HepG2 (cell line): ENCODE measurements at regions not wholly inside any gene's neighbourhood (a gene's known extent, or its start where the extent isn't known, plus 50 kb on each side); places are given as distances from the start of the nearest gene placed in this dataset.

Experiments
- ATF7 ChIP-seq, 2 experiments: fragments of 450-650 bp in 1 of 2; sonication (generic) in 1 of 2; formaldehyde crosslinking in 1 of 2; IDR thresholded peaks; 2 replicates each; pipeline versions ENCODE4 v1.4.0 to v1.6.1; 2016 to 2020; ENCODE audit warnings: antibody characterized with exemption in 1 of 2, mild to moderate bottlenecking in 1 of 2, missing genetic modification reagents in 1 of 2
- CTCF ChIP-seq: sonication (generic); formaldehyde crosslinking; IDR thresholded peaks from 2 replicates; pipeline ENCODE4 v1.5.0; 2020; ENCODE audit warnings: mild to moderate bottlenecking, missing genetic modification reagents, moderate library complexity
- ELK4 ChIP-seq: sonication (generic); formaldehyde crosslinking; IDR thresholded peaks from 2 replicates; pipeline ENCODE4 v1.9.0; 2021; ENCODE audit warnings: missing genetic modification reagents, borderline replicate concordance
- JUN ChIP-seq: sonication (generic); formaldehyde crosslinking; IDR thresholded peaks from 2 replicates; pipeline ENCODE4 v1.4.0; 2020; ENCODE audit warnings: mild to moderate bottlenecking, missing genetic modification reagents
- NPAS2 ChIP-seq: sonication (generic); formaldehyde crosslinking; IDR thresholded peaks from 2 replicates; pipeline ENCODE4 v1.8.0; 2022; ENCODE audit warnings: mild to moderate bottlenecking, missing genetic modification reagents, borderline replicate concordance
- POLR2A ChIP-seq, 2 experiments: IDR thresholded peaks; 2 replicates each; pipeline ENCODE4 v1.6.1; 2011; ENCODE audit warnings: low read depth in 2 of 2, low read length in 2 of 2, mild to moderate bottlenecking in 1 of 2, moderate library complexity in 1 of 2; ENCODE audit not compliant: insufficient read depth in 1 of 2
- POLR2AphosphoS5 ChIP-seq: IDR thresholded peaks from 2 replicates; pipeline ENCODE4 v1.6.1; 2012; ENCODE audit warnings: low read depth, low read length
- SMAD3 ChIP-seq: sonication (generic); formaldehyde crosslinking; IDR thresholded peaks from 2 replicates; pipeline ENCODE4 v1.4.0; 2020; ENCODE audit warnings: missing genetic modification reagents
- SRF ChIP-seq: IDR thresholded peaks from 2 replicates; pipeline ENCODE4 v1.6.1; 2011; ENCODE audit warnings: mild to moderate bottlenecking, low read depth, low read length, moderate library complexity
- SSRP1 ChIP-seq: IDR thresholded peaks from 2 replicates; pipeline ENCODE4 v1.6.1; 2016; ENCODE audit warnings: control low read depth
- STAG1 ChIP-seq: sonication (generic); formaldehyde crosslinking; IDR thresholded peaks from 2 replicates; pipeline ENCODE4 v1.4.0; 2020; ENCODE audit warnings: missing genetic modification reagents

- TF ChIP-seq POLR2AphosphoS5 (no peak), ATF7 (IDR thresholded peaks at IDR 0.05) (no peak), ATF7 (CRISPR knock-in tag; IDR thresholded peaks at IDR 0.05) (no peak), NPAS2 (no peak), STAG1 (CRISPR knock-in tag) (no peak), SMAD3 (CRISPR knock-in tag) (no peak), POLR2A (IDR thresholded peaks at IDR 0.05; ENCODE audit: insufficient read depth in 1 of 2, low read depth in 2 of 2, low read length in 2 of 2) (no peak), SRF (no peak), SSRP1 (CRISPR knock-in tag) (no peak), JUN (CRISPR knock-in tag) (no peak), ELK4 (CRISPR knock-in tag) (no peak), CTCF (CRISPR knock-in tag) (no peak)
These were observed 68.0 kb upstream of the FANCC start for GRCh38 chr9:95385521-95385920.
